GM23248 (cell line): ENCODE measurements at regions not wholly inside any gene's neighbourhood (a gene's known extent, or its start where the extent isn't known, plus 50 kb on each side); places are given as distances from the start of the nearest gene placed in this dataset.

Experiments used
- DNase-seq: peaks from one replicate; pipeline ENCODE4 v3.0.0-alpha.2; 2015
- H2AFZ ChIP-seq: fragments of 200-600 bp; sonication (generic); 2 replicates; pipeline ENCODE4 v1.6.1; 2016; ENCODE audit warnings: antibody characterized with exemption
- H3F3A ChIP-seq: fragments of 200-600 bp; sonication (generic); 2 replicates; pipeline ENCODE4 v1.6.1; 2016; ENCODE audit warnings: mild to moderate bottlenecking, antibody characterized with exemption, mixed run types; ENCODE audit not compliant: insufficient read depth
- H3K27ac ChIP-seq: fragments of 200-600 bp; sonication (generic); 2 replicates; pipeline ENCODE4 v1.5.1; 2016; ENCODE audit warnings: mild to moderate bottlenecking
- H3K27me3 ChIP-seq: fragments of 200-600 bp; sonication (generic); replicated peaks from 2 replicates; pipeline ENCODE4 v1.6.1; 2016; ENCODE audit warnings: mild to moderate bottlenecking; ENCODE audit not compliant: insufficient read depth
- H3K36me3 ChIP-seq: fragments of 200-600 bp; sonication (generic); 2 replicates; pipeline ENCODE4 v1.6.1; 2016; ENCODE audit warnings: low read depth, mild to moderate bottlenecking
- H3K4me1 ChIP-seq: fragments of 200-600 bp; sonication (generic); 2 replicates; pipeline ENCODE4 v1.6.1; 2016; ENCODE audit warnings: mild to moderate bottlenecking; ENCODE audit not compliant: insufficient read depth
- H3K4me2 ChIP-seq: fragments of 200-600 bp; sonication (generic); one replicate; pipeline ENCODE4 v1.6.1; 2016; ENCODE audit warnings: mild to moderate bottlenecking; ENCODE audit not compliant: unreplicated experiment
- H3K4me3 ChIP-seq: fragments of 200-600 bp; sonication (generic); 2 replicates; pipeline ENCODE4 v1.5.1; 2016; ENCODE audit warnings: mild to moderate bottlenecking
- H3K79me2 ChIP-seq: fragments of 200-600 bp; sonication (generic); 2 replicates; pipeline ENCODE4 v1.6.1; 2016; ENCODE audit warnings: mild to moderate bottlenecking; ENCODE audit not compliant: insufficient read depth
- H3K9ac ChIP-seq: fragments of 200-600 bp; sonication (generic); 2 replicates; pipeline ENCODE4 v1.6.1; 2016; ENCODE audit warnings: mild to moderate bottlenecking
- H3K9me2 ChIP-seq: fragments of 200-600 bp; sonication (generic); 2 replicates; pipeline ENCODE4 v1.6.1; 2016; ENCODE audit warnings: mixed run types, mild to moderate bottlenecking, moderate library complexity; ENCODE audit not compliant: insufficient read depth
- H3K9me3 ChIP-seq: fragments of 200-600 bp; sonication (generic); one replicate; pipeline ENCODE4 v1.6.1; 2017; ENCODE audit warnings: low read depth
- H4K20me1 ChIP-seq: fragments of 200-600 bp; sonication (generic); 2 replicates; pipeline ENCODE4 v1.6.0; 2016; ENCODE audit not compliant: insufficient read depth
- EZH2 ChIP-seq: fragments of 200-600 bp; sonication (generic); IDR thresholded peaks from 2 replicates; pipeline ENCODE4 v1.6.1; 2018; ENCODE audit warnings: antibody characterized with exemption, mild to moderate bottlenecking; ENCODE audit not compliant: insufficient read depth, poor library complexity, severe bottlenecking
- EZH2phosphoT487 ChIP-seq: fragments of 200-600 bp; sonication (generic); IDR thresholded peaks from 2 replicates; pipeline ENCODE4 v1.6.1; 2018; ENCODE audit warnings: antibody characterized with exemption, moderate library complexity, mild to moderate bottlenecking, low read depth; ENCODE audit not compliant: insufficient read depth
- WGBS, 2 experiments: methylation state at CpG; one replicate each; pipeline ENCODE4 v1.1.6; 2015 to 2017; ENCODE audit warnings: low lambda C conversion rate in 2 of 2, low coverage in 1 of 2; ENCODE audit errors: missing lambda C conversion rate in 2 of 2; 5-methylcytosine and 5-hydroxymethylcytosine counted together
- in situ Hi-C: fragments of 300-500 bp; cut with MboI; formaldehyde crosslinking; loops from 2 replicates; pipeline ENCODE4 v1.15.0; 2020

- TF ChIP-seq EZH2 (no peak), EZH2phosphoT487 (no peak)
- DNase-seq: no peak
- WGBS, 2 experiments: 90 to 100% methylated on average over 1 of the region's 1 CpG
- Histone ChIP-seq H3K4me3 (no peak overlapping the region), H3F3A (no peaks in the 10 kb centered on the region), H3K79me2 (no peaks in the 10 kb centered on the region), H4K20me1 (no peaks in the 10 kb centered on the region), H3K4me2 (no peak overlapping the region), H3K27me3 (no peaks in the 10 kb centered on the region), H3K9me3 (no peaks in the 10 kb centered on the region), H2AFZ (no peak overlapping the region), H3K9ac (no peak overlapping the region), H3K36me3 (no peaks in the 10 kb centered on the region), H3K9me2 (no peaks in the 10 kb centered on the region), H3K4me1 (no peaks in the 10 kb centered on the region), H3K27ac (no peak overlapping the region)
- in situ Hi-C loops: no loop called here
These were observed 202.6 kb downstream of the RFPL4B start for GRCh38 chr6:112549749-112550148.

DNA sequence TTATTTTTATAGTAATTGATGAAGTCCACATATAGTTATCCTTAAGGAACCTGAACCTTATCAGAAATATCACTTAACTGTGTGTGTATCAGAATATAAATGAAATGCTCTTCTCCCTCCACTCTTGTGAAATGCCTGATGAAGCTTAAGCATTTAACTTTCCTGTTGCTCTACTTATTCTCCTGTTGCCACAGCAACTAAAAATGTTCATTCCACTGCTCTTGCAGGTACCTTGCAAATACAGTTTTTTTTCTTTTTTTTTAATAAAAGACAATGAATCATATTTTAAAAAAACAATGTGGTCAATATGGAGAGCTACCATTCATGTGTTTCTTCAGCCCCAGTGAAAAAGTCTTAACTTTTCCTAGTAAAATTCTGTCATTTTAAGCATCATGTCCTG is 210.3 kb downstream of the RFPL4B start:
- Histone ChIP-seq H3K79me2 (no peaks in the 10 kb centered on the region), H3K27ac (no peak overlapping the region), H3K4me2 (no peak overlapping the region), H3K9me2 (no peaks in the 10 kb centered on the region), H3K9ac (no peak overlapping the region), H3K36me3 (no peaks in the 10 kb centered on the region), H4K20me1 (no peaks in the 10 kb centered on the region), H2AFZ (no peak overlapping the region), H3K27me3 (no peaks in the 10 kb centered on the region), H3K9me3 (no peaks in the 10 kb centered on the region), H3F3A (no peaks in the 10 kb centered on the region), H3K4me3 (no peak overlapping the region), H3K4me1 (no peaks in the 10 kb centered on the region)
- in situ Hi-C loops: no loop called here
- no peak for DNase-seq
- TF ChIP-seq EZH2phosphoT487: no peak
- no peak for TF ChIP-seq EZH2

GRCh38 chr6:112557961-112558360 is 210.8 kb downstream of the RFPL4B start:
- Histone ChIP-seq H2AFZ (no peak overlapping the region), H3K4me3 (no peak overlapping the region), H3K36me3 (no peaks in the 10 kb centered on the region), H3K27ac (no peak overlapping the region), H3K4me1 (peaks cover 4% of the 10 kb centered on the region), H3K9ac (no peak overlapping the region), H4K20me1 (no peaks in the 10 kb centered on the region), H3K9me2 (no peaks in the 10 kb centered on the region), H3K4me2 (no peak overlapping the region), H3K79me2 (no peaks in the 10 kb centered on the region), H3K27me3 (no peaks in the 10 kb centered on the region), H3K9me3 (no peaks in the 10 kb centered on the region), H3F3A (no peaks in the 10 kb centered on the region)
- in situ Hi-C loops: no loop called here
- TF ChIP-seq EZH2phosphoT487 (no peak), EZH2 (no peak)
- DNase-seq: no peak

GRCh38 chr6:112560651-112561050 is 213.5 kb downstream of the RFPL4B start:
- no peak overlapping the region for H3K9ac ChIP-seq
- in situ Hi-C loops: no loop called here
- no peak for TF ChIP-seq EZH2
- no peak for TF ChIP-seq EZH2phosphoT487
- H3F3A ChIP-seq: no peaks in the 10 kb centered on the region
- no peaks in the 10 kb centered on the region for H3K79me2 ChIP-seq
- no peaks in the 10 kb centered on the region for H3K9me3 ChIP-seq
- H4K20me1 ChIP-seq: no peaks in the 10 kb centered on the region
- WGBS, 2 experiments: 69 to 74% methylated on average over 2 of the region's 2 CpGs
- H3K27me3 ChIP-seq: no peaks in the 10 kb centered on the region
- no peak for DNase-seq
- no peaks in the 10 kb centered on the region for H3K36me3 ChIP-seq
- peaks cover 15% of the 10 kb centered on the region for H3K4me1 ChIP-seq
- H3K4me3 ChIP-seq: no peak overlapping the region
- H2AFZ ChIP-seq: no peak overlapping the region
- H3K9me2 ChIP-seq: no peaks in the 10 kb centered on the region
- H3K27ac ChIP-seq: no peak overlapping the region
- H3K4me2 ChIP-seq: no peak overlapping the region
